SK-N-SH (cell line): ENCODE measurements at regions not wholly inside any gene's neighbourhood (a gene's known extent, or its start where the extent isn't known, plus 50 kb on each side); places are given as distances from the start of the nearest gene placed in this dataset.

Experiments
- ELF1 ChIP-seq: IDR thresholded peaks from 2 replicates; pipeline ENCODE4 v1.4.0; 2012
- EZH2phosphoT487 ChIP-seq: fragments of 200-600 bp; sonication (generic); IDR thresholded peaks from 2 replicates; pipeline ENCODE4 v1.6.1; 2017; ENCODE audit warnings: low read depth, mixed run types, mild to moderate bottlenecking, antibody characterized with exemption, moderate library complexity, borderline replicate concordance
- FOXJ3 ChIP-seq: sonication (generic); formaldehyde crosslinking; IDR thresholded peaks from 2 replicates; pipeline ENCODE4 v1.5.1; 2020; ENCODE audit warnings: mild to moderate bottlenecking, missing genetic modification reagents
- GABPA ChIP-seq: IDR thresholded peaks from 2 replicates; pipeline ENCODE4 v1.4.0; 2012; ENCODE audit warnings: low read depth, mild to moderate bottlenecking
- GATA2 ChIP-seq: sonication (generic); formaldehyde crosslinking; IDR thresholded peaks from 2 replicates; pipeline ENCODE4 v1.5.0; 2020; ENCODE audit warnings: mild to moderate bottlenecking, missing genetic modification reagents
- MEF2A ChIP-seq: IDR thresholded peaks from 2 replicates; pipeline ENCODE4 v1.4.0; 2012; ENCODE audit warnings: low read depth, borderline replicate concordance
- NRF1 ChIP-seq: IDR thresholded peaks from 2 replicates; pipeline ENCODE4 v1.6.1; 2012; ENCODE audit warnings: low read depth, mild to moderate bottlenecking, low read length
- RAD21 ChIP-seq: IDR thresholded peaks from 2 replicates; pipeline ENCODE4 v1.6.1; 2012; ENCODE audit warnings: mild to moderate bottlenecking, low read length
- RFX5 ChIP-seq: IDR thresholded peaks from 2 replicates; pipeline ENCODE4 v1.6.1; 2012; ENCODE audit warnings: mild to moderate bottlenecking, improper control_type of control experiment, low read length
- SMC3 ChIP-seq: IDR thresholded peaks from 2 replicates; pipeline ENCODE4 v1.6.1; 2012; ENCODE audit warnings: low read depth, low read length, improper control_type of control experiment
- TCF12 ChIP-seq: IDR thresholded peaks from 2 replicates; pipeline ENCODE4 v1.4.0; 2012
- TEAD4 ChIP-seq: IDR thresholded peaks from 2 replicates; pipeline ENCODE4 v1.4.0; 2012; ENCODE audit warnings: mild to moderate bottlenecking, borderline replicate concordance; ENCODE audit not compliant: insufficient read depth
- YY1 ChIP-seq: IDR thresholded peaks from 2 replicates; pipeline ENCODE4 v1.4.0; 2012; ENCODE audit warnings: low read depth, mild to moderate bottlenecking
- TF ChIP-seq, protein P1 (sequence below): IDR thresholded peaks from 2 replicates; pipeline ENCODE4 v1.4.0; 2012; ENCODE audit warnings: low read depth, borderline replicate concordance
- TF ChIP-seq, protein P2 (sequence below): IDR thresholded peaks from 2 replicates; pipeline ENCODE4; 2012
- TF ChIP-seq, protein P3 (sequence below): IDR thresholded peaks from 2 replicates; pipeline ENCODE4 v1.4.0; 2012; ENCODE audit warnings: low read depth, borderline replicate concordance
- TF ChIP-seq, protein P4 (sequence below): fragments of 150-350 bp; IDR thresholded peaks from 2 replicates; pipeline ENCODE4 v1.6.1; 2016; ENCODE audit warnings: mild to moderate bottlenecking, low read depth, low read length
- TF ChIP-seq, protein P5 (sequence below): IDR thresholded peaks from 2 replicates; pipeline ENCODE4 v1.6.1; 2012; ENCODE audit warnings: mild to moderate bottlenecking, low read depth, low read length, moderate library complexity

DNA sequence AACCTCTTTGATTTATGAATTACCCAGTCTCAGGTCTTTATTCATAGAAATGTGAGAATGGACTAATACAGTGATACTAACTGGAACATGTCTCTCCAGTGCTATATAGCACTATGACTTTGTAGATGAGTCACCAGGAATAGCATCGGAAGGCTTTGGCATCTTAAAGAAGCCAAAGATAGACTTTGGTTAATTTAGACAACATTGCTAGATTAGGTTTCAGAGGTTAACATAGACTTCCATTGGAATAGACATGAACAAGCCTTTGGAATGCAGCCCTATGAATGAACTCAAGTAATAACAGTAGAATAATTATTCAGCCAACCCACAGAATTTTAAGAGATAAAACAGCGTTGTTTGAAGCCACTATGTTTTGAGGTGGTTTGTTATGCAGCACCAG, 169.2 kb downstream of the HGF start (continued):
- TF ChIP-seq YY1, result no peak
- no peak for TF ChIP-seq NRF1
- TF ChIP-seq, protein P1, sequence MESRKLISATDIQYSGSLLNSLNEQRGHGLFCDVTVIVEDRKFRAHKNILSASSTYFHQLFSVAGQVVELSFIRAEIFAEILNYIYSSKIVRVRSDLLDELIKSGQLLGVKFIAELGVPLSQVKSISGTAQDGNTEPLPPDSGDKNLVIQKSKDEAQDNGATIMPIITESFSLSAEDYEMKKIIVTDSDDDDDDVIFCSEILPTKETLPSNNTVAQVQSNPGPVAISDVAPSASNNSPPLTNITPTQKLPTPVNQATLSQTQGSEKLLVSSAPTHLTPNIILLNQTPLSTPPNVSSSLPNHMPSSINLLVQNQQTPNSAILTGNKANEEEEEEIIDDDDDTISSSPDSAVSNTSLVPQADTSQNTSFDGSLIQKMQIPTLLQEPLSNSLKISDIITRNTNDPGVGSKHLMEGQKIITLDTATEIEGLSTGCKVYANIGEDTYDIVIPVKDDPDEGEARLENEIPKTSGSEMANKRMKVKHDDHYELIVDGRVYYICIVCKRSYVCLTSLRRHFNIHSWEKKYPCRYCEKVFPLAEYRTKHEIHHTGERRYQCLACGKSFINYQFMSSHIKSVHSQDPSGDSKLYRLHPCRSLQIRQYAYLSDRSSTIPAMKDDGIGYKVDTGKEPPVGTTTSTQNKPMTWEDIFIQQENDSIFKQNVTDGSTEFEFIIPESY, result no peak
- peak; percentile 73; the same call in 1 of the 2 replicates for TF ChIP-seq TEAD4
- TF ChIP-seq TCF12, result peak; percentile 86
- TF ChIP-seq, protein P2, sequence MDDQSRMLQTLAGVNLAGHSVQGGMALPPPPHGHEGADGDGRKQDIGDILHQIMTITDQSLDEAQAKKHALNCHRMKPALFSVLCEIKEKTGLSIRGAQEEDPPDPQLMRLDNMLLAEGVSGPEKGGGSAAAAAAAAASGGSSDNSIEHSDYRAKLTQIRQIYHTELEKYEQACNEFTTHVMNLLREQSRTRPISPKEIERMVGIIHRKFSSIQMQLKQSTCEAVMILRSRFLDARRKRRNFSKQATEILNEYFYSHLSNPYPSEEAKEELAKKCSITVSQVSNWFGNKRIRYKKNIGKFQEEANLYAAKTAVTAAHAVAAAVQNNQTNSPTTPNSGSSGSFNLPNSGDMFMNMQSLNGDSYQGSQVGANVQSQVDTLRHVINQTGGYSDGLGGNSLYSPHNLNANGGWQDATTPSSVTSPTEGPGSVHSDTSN, result peak; percentile 86
- no peak for TF ChIP-seq EZH2phosphoT487
- peak; percentile 85 for TF ChIP-seq MEF2A
- TF ChIP-seq, protein P3, sequence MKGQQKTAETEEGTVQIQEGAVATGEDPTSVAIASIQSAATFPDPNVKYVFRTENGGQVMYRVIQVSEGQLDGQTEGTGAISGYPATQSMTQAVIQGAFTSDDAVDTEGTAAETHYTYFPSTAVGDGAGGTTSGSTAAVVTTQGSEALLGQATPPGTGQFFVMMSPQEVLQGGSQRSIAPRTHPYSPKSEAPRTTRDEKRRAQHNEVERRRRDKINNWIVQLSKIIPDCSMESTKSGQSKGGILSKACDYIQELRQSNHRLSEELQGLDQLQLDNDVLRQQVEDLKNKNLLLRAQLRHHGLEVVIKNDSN, result no peak
- no peak for TF ChIP-seq ELF1
- TF ChIP-seq RAD21, result no peak
- TF ChIP-seq, protein P4, sequence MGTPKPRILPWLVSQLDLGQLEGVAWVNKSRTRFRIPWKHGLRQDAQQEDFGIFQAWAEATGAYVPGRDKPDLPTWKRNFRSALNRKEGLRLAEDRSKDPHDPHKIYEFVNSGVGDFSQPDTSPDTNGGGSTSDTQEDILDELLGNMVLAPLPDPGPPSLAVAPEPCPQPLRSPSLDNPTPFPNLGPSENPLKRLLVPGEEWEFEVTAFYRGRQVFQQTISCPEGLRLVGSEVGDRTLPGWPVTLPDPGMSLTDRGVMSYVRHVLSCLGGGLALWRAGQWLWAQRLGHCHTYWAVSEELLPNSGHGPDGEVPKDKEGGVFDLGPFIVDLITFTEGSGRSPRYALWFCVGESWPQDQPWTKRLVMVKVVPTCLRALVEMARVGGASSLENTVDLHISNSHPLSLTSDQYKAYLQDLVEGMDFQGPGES, result no peak
- TF ChIP-seq FOXJ3 (CRISPR knock-in tag), result no peak
- TF ChIP-seq GABPA, result no peak
- TF ChIP-seq RFX5, result no peak
- TF ChIP-seq SMC3, result no peak
- TF ChIP-seq, protein P5, sequence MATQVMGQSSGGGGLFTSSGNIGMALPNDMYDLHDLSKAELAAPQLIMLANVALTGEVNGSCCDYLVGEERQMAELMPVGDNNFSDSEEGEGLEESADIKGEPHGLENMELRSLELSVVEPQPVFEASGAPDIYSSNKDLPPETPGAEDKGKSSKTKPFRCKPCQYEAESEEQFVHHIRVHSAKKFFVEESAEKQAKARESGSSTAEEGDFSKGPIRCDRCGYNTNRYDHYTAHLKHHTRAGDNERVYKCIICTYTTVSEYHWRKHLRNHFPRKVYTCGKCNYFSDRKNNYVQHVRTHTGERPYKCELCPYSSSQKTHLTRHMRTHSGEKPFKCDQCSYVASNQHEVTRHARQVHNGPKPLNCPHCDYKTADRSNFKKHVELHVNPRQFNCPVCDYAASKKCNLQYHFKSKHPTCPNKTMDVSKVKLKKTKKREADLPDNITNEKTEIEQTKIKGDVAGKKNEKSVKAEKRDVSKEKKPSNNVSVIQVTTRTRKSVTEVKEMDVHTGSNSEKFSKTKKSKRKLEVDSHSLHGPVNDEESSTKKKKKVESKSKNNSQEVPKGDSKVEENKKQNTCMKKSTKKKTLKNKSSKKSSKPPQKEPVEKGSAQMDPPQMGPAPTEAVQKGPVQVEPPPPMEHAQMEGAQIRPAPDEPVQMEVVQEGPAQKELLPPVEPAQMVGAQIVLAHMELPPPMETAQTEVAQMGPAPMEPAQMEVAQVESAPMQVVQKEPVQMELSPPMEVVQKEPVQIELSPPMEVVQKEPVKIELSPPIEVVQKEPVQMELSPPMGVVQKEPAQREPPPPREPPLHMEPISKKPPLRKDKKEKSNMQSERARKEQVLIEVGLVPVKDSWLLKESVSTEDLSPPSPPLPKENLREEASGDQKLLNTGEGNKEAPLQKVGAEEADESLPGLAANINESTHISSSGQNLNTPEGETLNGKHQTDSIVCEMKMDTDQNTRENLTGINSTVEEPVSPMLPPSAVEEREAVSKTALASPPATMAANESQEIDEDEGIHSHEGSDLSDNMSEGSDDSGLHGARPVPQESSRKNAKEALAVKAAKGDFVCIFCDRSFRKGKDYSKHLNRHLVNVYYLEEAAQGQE, result no peak
- TF ChIP-seq GATA2 (CRISPR knock-in tag), result no peak
